KMS-11 (cell line): ENCODE measurements at regions not wholly inside any gene's neighbourhood (a gene's known extent, or its start where the extent isn't known, plus 50 kb on each side); places are given as distances from the start of the nearest gene placed in this dataset.

Experiments
- H2AFZ ChIP-seq: fragments of 200-600 bp; sonication (generic); 2 replicates; pipeline ENCODE4 v1.6.1; 2016; ENCODE audit warnings: antibody characterized with exemption, mixed run types, low read depth
- H3K27ac ChIP-seq: fragments of 200-600 bp; sonication (generic); 2 replicates; pipeline ENCODE4 v1.6.1; 2016; ENCODE audit warnings: mild to moderate bottlenecking, mixed run types
- H3K27me3 ChIP-seq: fragments of 200-600 bp; sonication (generic); 2 replicates; pipeline ENCODE4 v1.6.1; 2017; ENCODE audit warnings: mild to moderate bottlenecking, low read depth, mixed run types, moderate library complexity; ENCODE audit not compliant: insufficient read depth
- H3K36me3 ChIP-seq: fragments of 200-600 bp; sonication (generic); 2 replicates; pipeline ENCODE4 v1.6.1; 2017; ENCODE audit warnings: mild to moderate bottlenecking, mixed run types; ENCODE audit not compliant: insufficient read depth
- H3K4me1 ChIP-seq: fragments of 200-600 bp; sonication (generic); 2 replicates; pipeline ENCODE4 v1.6.1; 2016; ENCODE audit warnings: mild to moderate bottlenecking, low read depth, mixed run types; ENCODE audit not compliant: poor library complexity, severe bottlenecking
- H3K4me2 ChIP-seq: fragments of 200-600 bp; sonication (generic); 2 replicates; pipeline ENCODE4 v1.7.0; 2016; ENCODE audit warnings: mild to moderate bottlenecking, mixed run types
- H3K4me3 ChIP-seq: fragments of 200-600 bp; sonication (generic); IDR thresholded peaks from 2 replicates; pipeline ENCODE4 v1.6.1; 2017; ENCODE audit warnings: low read depth, low read length, mixed read lengths; ENCODE audit not compliant: insufficient read depth
- H3K79me2 ChIP-seq: fragments of 200-600 bp; sonication (generic); 2 replicates; pipeline ENCODE4 v1.6.1; 2016; ENCODE audit warnings: low read depth, mixed run types; ENCODE audit not compliant: insufficient read depth
- H3K9ac ChIP-seq: fragments of 200-600 bp; sonication (generic); 2 replicates; pipeline ENCODE4 v1.6.1; 2016; ENCODE audit warnings: mild to moderate bottlenecking, mixed run types
- H4K20me1 ChIP-seq: fragments of 200-600 bp; sonication (generic); 2 replicates; pipeline ENCODE4 v1.6.1; 2016; ENCODE audit warnings: mild to moderate bottlenecking, mixed run types; ENCODE audit not compliant: insufficient read depth
- TF ChIP-seq, protein P1 (sequence below): fragments of 200-600 bp; sonication (generic); conservative IDR thresholded peaks from 2 replicates; pipeline ENCODE4 v1.6.1; 2017; ENCODE audit warnings: low read depth, mild to moderate bottlenecking, antibody characterized with exemption, low read length, moderate library complexity, mixed read lengths

DNA sequence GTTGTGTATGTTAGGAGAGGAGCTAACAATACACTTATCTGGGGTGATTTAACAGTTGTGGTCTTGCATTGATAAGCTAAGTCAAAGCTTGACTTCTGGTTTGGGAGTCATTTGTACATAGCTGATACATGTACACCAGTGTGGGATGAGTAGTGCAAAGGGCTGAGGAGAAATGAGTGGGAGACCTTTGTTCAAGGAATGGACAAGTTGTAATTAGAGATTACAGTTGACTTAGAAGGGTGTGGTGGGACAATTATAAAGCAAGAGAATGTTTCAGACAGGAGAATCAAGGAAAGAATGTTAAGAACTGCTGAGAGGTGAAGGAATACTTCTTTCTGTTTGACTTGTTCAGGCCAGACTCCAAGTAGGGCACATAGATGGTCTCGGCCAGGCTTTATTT is 209.7 kb upstream of the STEAP4 start:
- Histone ChIP-seq H3K9ac (no peak overlapping the region), H3K79me2 (no peaks in the 10 kb centered on the region), H3K4me1 (no peaks in the 10 kb centered on the region), H3K36me3 (no peaks in the 10 kb centered on the region), H3K27me3 (no peaks in the 10 kb centered on the region), H2AFZ (no peak overlapping the region), H3K4me2 (no peak overlapping the region), H4K20me1 (no peaks in the 10 kb centered on the region), H3K4me3 (no peak overlapping the region), H3K27ac (no peak overlapping the region)
- TF ChIP-seq, protein P1, sequence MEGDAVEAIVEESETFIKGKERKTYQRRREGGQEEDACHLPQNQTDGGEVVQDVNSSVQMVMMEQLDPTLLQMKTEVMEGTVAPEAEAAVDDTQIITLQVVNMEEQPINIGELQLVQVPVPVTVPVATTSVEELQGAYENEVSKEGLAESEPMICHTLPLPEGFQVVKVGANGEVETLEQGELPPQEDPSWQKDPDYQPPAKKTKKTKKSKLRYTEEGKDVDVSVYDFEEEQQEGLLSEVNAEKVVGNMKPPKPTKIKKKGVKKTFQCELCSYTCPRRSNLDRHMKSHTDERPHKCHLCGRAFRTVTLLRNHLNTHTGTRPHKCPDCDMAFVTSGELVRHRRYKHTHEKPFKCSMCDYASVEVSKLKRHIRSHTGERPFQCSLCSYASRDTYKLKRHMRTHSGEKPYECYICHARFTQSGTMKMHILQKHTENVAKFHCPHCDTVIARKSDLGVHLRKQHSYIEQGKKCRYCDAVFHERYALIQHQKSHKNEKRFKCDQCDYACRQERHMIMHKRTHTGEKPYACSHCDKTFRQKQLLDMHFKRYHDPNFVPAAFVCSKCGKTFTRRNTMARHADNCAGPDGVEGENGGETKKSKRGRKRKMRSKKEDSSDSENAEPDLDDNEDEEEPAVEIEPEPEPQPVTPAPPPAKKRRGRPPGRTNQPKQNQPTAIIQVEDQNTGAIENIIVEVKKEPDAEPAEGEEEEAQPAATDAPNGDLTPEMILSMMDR: no peak

DNA sequence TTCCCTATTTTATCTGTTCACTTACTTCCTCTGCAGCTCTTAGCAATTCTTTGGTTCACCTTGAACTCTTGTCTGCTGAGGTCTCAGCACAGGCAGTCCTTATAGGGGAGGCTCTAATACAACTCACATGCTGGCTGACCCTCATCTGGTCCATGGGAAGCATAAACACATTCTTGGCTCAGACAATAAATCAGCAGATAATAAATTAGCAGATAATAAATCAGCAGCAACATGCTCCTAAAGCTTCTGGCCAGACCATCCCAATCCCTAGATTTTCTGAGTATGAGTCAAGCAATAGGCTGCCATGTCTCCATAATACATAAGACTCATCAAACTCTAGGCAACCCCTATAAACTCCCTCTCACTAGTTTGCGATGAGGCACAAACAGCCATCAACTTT is 208.6 kb upstream of the STEAP4 start:
- no peaks in the 10 kb centered on the region for H3K27me3 ChIP-seq
- no peaks in the 10 kb centered on the region for H3K36me3 ChIP-seq
- no peaks in the 10 kb centered on the region for H4K20me1 ChIP-seq
- TF ChIP-seq, protein P1: no peak
- H2AFZ ChIP-seq: no peak overlapping the region
- H3K27ac ChIP-seq: no peak overlapping the region
- no peaks in the 10 kb centered on the region for H3K79me2 ChIP-seq
- H3K4me2 ChIP-seq: no peak overlapping the region
- H3K4me1 ChIP-seq: no peaks in the 10 kb centered on the region
- no peak overlapping the region for H3K9ac ChIP-seq
- H3K4me3 ChIP-seq: no peak overlapping the region

DNA sequence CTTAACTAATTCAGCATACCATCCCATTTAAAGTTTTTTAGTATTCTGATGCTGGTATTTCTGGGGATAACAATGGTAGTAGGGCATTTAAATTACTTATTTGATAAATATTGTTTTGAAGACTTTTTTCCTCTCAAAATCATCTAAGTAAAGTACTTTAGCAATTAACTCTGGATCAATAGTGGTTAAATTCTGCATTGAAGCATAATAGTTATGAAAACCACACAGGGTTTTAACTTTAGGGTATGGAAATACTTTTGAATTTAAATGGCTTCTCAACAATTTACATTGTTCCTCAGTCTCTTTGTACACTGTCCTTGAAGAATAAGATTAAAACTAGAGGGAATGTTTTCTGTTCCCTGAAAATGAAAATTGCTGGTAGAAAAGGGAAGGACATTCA is 202.6 kb upstream of the STEAP4 start:
- TF ChIP-seq, protein P1: no peak
- H3K79me2 ChIP-seq: no peaks in the 10 kb centered on the region
- H2AFZ ChIP-seq: no peak overlapping the region
- H3K27ac ChIP-seq: no peak overlapping the region
- no peak overlapping the region for H3K4me2 ChIP-seq
- no peaks in the 10 kb centered on the region for H3K36me3 ChIP-seq
- no peak overlapping the region for H3K9ac ChIP-seq
- H3K4me3 ChIP-seq: no peak overlapping the region
- H4K20me1 ChIP-seq: no peaks in the 10 kb centered on the region
- no peaks in the 10 kb centered on the region for H3K27me3 ChIP-seq
- no peaks in the 10 kb centered on the region for H3K4me1 ChIP-seq

DNA sequence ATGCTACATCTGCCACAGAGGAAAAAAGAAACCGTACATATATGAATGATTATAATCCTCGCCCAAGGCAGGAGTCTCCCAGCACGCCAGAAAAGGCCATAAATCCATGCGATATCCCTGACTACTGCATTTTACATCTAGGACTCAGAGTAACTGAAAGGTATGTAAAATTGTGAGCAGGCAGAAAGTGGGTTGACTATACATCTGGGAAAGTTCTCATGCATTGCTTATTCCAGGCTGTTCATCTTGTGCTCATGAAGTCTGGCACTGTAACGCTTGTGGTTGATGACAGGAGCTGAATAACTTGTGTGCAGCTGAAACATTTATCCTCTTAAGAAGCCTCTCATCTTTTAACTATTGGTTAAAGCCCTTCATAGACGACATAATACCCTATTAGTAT is 193.4 kb upstream of the STEAP4 start:
- Histone ChIP-seq H3K79me2 (no peaks in the 10 kb centered on the region), H3K9ac (no peak overlapping the region), H3K4me1 (no peaks in the 10 kb centered on the region), H4K20me1 (no peaks in the 10 kb centered on the region), H3K27ac (no peak overlapping the region), H3K4me3 (no peak overlapping the region), H2AFZ (no peak overlapping the region), H3K36me3 (no peaks in the 10 kb centered on the region), H3K27me3 (no peaks in the 10 kb centered on the region), H3K4me2 (no peak overlapping the region)
- TF ChIP-seq, protein P1: no peak
